Activated naive CD8-positive, alpha-beta T cell treated with anti-CD3 and anti-CD28 coated beads for 36 hours (primary cell): ENCODE measurements at regions not wholly inside any gene's neighbourhood (a gene's known extent, or its start where the extent isn't known, plus 50 kb on each side); places are given as distances from the start of the nearest gene placed in this dataset.
"Not testable (repeated sequence)": the region's sequence is repeated elsewhere in the genome, so short reads cannot be mapped to it uniquely, and the experiment has no call there.

Experiments
- DNase-seq: peaks from one replicate; pipeline ENCODE4 v3.0.0; 2021
- H3K27ac Mint-ChIP-seq: one replicate; pipeline ENCODE4 v1.8.0; 2022; ENCODE audit warnings: mild to moderate bottlenecking, moderate library complexity, mixed read lengths
- H3K27me3 Mint-ChIP-seq: one replicate; pipeline ENCODE4 v1.8.0; 2022; ENCODE audit warnings: mild to moderate bottlenecking, mixed read lengths
- H3K36me3 Mint-ChIP-seq: one replicate; pipeline ENCODE4 v1.8.0; 2021; ENCODE audit warnings: mild to moderate bottlenecking, mixed read lengths
- H3K4me1 Mint-ChIP-seq: one replicate; pipeline ENCODE4 v1.8.0; 2021; ENCODE audit warnings: mixed read lengths
- H3K4me3 Mint-ChIP-seq: one replicate; pipeline ENCODE4 v1.8.0; 2022; ENCODE audit warnings: mild to moderate bottlenecking, moderate library complexity, mixed read lengths
- H3K9me3 Mint-ChIP-seq: one replicate; pipeline ENCODE4 v1.8.0; 2022; ENCODE audit warnings: mixed read lengths

DNA sequence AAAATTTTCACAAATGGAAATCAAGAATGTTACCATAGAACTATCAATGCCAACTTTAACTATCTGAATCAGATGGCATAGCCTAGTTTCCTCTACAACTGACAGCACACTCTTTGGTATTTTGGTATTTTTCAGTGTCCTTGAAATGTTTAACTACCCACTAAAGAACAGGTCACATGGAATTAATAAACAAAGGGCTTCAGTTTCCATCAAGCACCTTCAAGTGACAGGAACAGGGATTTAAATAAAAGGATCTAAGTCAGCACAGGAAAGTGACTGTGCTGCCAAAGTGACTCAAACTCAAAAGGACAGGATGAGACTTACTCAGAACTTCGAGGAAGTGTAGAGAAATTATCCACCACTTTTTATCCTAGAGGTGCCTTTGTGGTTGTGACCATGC lies 117.2 kb downstream of the FAM72B start:
- H3K4me3 Mint-ChIP-seq, H3K9me3 Mint-ChIP-seq, DNase-seq, H3K4me1 Mint-ChIP-seq, H3K27ac Mint-ChIP-seq, H3K27me3 Mint-ChIP-seq, H3K36me3 Mint-ChIP-seq: not testable (repeated sequence)

DNA sequence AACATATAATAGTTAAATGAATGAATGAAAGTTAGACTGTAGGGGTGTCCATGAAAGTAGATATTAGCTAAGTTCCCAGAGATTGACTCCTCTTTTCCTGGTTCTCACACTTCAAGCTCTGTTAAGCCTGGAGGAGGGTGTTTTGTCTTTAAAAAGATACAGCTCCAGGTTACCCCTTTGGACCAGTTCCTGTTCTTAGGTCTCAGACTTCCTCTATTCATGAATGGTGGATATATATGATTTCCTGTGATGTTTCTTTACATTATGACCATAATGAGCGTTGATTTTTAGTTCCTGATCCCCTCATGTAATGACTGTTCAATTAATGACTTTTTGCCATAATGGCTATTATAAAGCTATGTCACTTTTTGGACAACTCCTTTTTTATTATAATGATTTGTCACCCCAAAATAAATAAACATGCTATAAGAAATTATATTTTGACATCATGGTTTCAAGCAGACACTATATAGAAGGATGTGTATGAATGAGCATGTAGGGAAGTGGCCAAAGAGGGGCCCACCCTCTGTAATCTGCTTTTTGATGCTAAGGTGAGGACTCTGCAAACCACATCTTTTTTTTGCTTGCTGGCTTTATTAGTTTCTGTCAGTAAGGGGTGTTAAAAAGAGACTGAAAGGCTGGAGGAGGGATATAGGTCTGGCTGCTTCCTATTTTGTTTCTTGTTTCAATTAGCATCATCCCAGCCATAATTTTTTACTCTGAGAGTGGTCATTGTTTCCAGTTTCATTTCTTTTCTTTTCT lies 115.2 kb downstream of the FAM72B start:
- H3K4me3 Mint-ChIP-seq, H3K27me3 Mint-ChIP-seq, DNase-seq, H3K4me1 Mint-ChIP-seq, H3K27ac Mint-ChIP-seq, H3K36me3 Mint-ChIP-seq, H3K9me3 Mint-ChIP-seq: not testable (repeated sequence)

DNA sequence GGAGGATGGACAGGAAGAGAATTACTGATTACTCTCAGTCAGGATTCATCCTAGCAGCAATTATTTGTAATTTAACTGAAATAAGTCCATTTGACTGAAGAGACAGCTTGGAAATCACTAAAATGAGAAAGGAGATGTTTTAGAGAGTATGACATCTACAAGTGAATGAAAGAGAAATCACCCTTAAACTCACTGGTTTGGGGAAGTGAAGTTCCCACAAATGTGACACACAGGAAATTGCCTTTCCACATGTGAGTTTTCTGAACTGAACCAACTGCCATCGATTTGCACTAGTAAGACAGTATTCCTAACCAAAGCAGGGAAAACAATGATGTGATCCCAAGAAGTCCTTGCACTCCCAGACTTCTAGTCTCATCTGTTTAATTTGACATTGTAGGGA lies 110.3 kb downstream of the FAM72B start:
- not testable (repeated sequence) for DNase-seq, H3K4me1 Mint-ChIP-seq, H3K27ac Mint-ChIP-seq, H3K4me3 Mint-ChIP-seq, H3K27me3 Mint-ChIP-seq, H3K9me3 Mint-ChIP-seq, H3K36me3 Mint-ChIP-seq

DNA sequence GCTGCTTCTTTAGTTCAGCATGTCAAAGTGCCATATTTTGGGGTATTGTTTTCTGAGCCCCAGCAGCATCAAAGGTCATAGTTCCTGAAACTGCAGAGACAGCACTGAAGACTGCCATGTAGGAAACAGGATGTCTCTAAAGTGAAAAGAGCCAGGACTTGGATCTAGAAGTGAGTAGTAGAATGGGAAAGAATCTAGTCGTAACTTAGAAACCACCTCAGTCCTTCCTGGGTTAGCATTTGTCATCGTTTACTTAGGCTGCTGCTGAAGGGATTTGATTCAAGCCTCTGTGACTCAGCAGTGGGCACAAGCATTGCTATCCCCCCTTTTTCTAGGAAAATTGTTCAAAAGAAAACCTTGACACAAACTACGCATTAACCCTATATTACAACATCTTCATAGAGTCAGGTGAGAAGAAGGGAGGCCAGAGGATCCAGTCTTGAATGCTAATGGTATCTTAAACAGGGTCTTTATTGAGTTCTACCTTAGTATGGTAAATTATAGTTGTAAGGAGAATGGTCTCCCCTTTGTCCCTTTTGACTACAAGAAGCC lies 108.8 kb downstream of the FAM72B start:
- not testable (repeated sequence) for H3K27me3 Mint-ChIP-seq, H3K27ac Mint-ChIP-seq, H3K9me3 Mint-ChIP-seq, H3K4me3 Mint-ChIP-seq, H3K36me3 Mint-ChIP-seq, DNase-seq
- H3K4me1 Mint-ChIP-seq, result peaks cover 14% of the 10 kb centered on the region

DNA sequence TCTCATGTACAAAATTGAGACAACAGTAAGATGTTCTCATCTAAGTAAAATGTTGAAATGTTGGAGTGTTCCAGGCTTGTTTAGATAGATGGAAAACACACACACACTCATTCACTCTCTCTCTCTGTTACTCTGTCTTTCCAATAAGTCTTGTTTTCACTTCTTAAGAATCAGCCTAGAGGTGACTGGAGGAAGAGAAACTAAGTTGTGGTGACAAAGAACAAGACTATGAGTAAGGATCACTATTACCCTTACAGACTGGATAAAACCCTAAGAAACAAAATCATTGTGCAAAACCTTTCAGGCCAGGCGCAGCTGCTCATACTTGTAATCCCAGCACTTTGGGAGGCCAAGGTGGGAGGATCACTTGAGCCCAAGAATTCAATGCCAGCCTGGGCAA lies 107.5 kb downstream of the FAM72B start:
- H3K27ac Mint-ChIP-seq, result peak overlapping the region; percentile 84

DNA sequence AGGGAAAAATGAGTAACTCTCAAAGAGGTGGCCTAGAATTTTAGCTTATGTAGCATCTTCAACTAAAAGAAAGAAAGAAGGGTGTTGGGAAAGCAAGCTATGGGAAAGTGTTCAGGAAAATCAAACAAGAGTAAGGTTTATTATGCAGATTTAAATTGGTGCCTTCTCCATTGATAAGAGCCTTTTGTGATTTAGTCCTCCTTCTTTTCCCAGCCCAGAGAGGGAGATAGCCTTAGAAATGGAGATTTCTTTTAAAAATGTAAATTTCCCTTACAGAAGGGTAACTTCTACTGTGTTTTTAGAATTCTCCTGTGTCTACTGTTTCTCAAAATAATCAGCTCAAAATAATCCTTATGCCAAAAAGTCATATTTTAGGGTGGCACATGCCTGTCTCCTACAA lies 104.5 kb downstream of the FAM72B start:
- peaks cover 20% of the 10 kb centered on the region for H3K4me1 Mint-ChIP-seq
- H3K4me3 Mint-ChIP-seq, DNase-seq, H3K36me3 Mint-ChIP-seq, H3K9me3 Mint-ChIP-seq, H3K27me3 Mint-ChIP-seq, H3K27ac Mint-ChIP-seq: not testable (repeated sequence)

More for the DNA sequence above, 107.5 kb downstream of the FAM72B start:
- not testable (repeated sequence) for H3K4me3 Mint-ChIP-seq, H3K9me3 Mint-ChIP-seq, H3K27me3 Mint-ChIP-seq, DNase-seq, H3K36me3 Mint-ChIP-seq
- peaks cover 20% of the 10 kb centered on the region for H3K4me1 Mint-ChIP-seq

DNA sequence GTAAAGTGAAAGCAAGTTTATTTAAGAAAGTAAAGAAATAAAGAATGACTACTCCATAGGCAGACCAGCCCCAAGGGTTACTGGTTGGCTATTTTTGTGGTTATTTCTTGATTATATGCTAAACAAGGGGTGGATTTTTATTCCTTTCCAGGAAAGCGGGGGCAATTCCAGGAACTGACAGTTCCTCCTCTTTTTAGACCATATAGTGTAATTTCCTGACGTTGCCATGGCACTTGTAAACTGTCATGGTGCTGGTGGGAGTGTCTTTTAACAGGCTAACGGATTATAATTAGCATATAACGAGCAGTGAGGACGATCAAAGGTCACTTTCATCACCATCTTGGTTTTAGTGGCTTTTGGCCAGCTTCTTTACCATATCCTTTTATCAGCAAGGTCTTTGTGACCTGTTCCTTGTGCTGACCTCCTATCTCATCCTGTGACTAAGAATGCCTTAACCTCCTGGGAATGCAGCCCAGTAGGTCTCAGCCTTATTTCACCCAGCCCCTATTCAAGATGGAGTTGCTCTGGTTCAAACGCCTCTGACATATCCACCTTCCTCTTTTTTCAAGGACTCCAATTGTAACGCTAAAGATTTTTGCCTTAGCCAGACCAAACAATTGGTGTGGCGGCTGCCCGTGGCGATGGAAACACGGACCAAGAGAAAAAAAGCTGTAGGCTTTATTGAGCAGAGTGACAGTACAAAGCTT lies 103.8 kb downstream of the FAM72B start:
- not testable (repeated sequence) for H3K36me3 Mint-ChIP-seq, H3K4me3 Mint-ChIP-seq, H3K9me3 Mint-ChIP-seq, H3K27me3 Mint-ChIP-seq, H3K27ac Mint-ChIP-seq
- DNase-seq, result peak; percentile 65
- H3K4me1 Mint-ChIP-seq, result peaks cover 20% of the 10 kb centered on the region

DNA sequence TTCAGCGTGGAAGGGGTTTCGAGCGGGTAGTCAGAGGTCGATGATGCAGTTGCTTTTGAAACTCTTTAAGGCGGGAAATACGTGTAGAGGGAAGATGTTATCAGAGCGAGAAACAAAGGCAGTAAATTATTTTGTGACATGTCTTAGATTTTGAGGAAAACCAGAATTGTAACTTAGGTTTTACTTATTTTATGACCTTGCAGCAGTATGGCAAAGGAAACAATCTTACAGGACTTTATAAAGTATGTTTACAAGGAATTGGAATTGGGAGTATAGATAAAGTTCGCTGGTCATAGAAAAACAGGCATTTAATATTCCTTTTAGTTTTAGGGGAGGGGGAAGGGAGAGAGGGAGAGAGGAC lies 103.3 kb downstream of the FAM72B start:
- not testable (repeated sequence) for H3K27me3 Mint-ChIP-seq, H3K4me3 Mint-ChIP-seq, DNase-seq, H3K36me3 Mint-ChIP-seq, H3K9me3 Mint-ChIP-seq, H3K27ac Mint-ChIP-seq
- peaks cover 18% of the 10 kb centered on the region for H3K4me1 Mint-ChIP-seq

DNA sequence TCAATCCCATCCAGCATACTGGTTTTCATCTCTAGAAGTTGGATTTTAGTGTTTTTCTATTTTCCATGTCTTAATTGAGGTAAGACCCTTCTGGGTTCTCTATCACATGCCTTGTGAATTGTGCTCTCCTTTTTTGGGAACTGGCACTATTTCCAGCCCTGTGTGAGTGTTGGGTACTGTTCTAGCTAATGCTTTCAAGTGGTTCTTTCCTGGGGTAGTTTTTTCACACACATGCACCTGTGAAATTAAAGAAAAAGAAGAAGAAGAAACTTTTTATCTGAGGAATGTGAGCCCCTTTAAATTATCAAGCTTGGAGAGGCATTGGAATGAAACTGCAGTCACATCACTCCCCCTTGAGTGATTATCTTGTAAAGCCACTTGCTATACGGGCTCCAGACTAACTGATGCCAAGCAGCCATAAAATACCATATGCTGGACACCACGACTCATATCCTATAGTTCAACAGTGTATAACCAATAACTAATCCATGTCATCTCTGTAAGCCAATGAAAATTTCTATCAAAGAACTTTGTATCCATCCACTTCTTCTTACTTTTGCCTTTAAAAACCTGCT lies 102.4 kb downstream of the FAM72B start:
- not testable (repeated sequence) for H3K27me3 Mint-ChIP-seq, H3K9me3 Mint-ChIP-seq, H3K4me3 Mint-ChIP-seq, H3K36me3 Mint-ChIP-seq, DNase-seq
- H3K27ac Mint-ChIP-seq, result peak overlapping the region; percentile 8
- peaks cover 18% of the 10 kb centered on the region for H3K4me1 Mint-ChIP-seq

DNA sequence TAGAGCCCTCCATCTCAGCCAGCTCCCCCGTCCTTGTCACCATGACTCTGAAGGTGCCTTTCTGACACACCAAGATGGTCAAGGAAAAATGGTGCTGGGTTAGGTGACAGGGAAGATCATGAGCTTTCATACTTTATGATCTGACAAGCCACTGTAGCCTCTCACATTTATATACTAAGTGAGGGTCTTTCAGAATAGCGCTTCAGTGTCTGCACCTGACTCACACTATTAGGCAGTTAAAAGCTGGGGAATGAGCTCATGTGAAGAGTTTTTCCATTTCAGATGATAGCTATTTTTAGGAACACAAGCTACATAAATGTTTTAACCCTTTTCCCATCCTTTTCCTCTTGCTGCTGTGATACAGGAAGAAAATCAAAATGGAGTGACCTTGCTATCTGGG lies 101.1 kb downstream of the FAM72B start:
- H3K27me3 Mint-ChIP-seq, H3K27ac Mint-ChIP-seq, DNase-seq, H3K9me3 Mint-ChIP-seq, H3K4me3 Mint-ChIP-seq, H3K36me3 Mint-ChIP-seq: not testable (repeated sequence)
- peaks cover 18% of the 10 kb centered on the region for H3K4me1 Mint-ChIP-seq

DNA sequence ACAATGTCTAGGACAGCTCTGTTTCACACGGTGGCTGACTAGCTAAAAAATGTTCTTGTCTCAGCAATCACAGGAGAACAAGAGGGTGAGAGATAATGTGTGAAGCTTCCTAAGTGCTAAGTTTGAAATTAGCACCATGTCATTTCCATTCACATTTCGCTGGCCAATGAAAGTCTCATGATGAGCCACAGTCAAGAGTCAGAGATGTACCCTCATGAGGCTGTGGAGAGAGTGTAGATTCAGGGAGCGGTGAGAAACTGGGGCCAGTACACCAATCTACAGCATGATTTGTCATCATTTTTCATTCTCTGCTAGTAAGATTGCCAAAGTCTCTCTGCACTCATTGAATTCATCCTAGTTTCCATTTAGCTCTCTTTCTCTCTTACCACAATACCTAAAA lies 97.9 kb downstream of the FAM72B start:
- DNase-seq, H3K4me3 Mint-ChIP-seq: not testable (repeated sequence)

DNA sequence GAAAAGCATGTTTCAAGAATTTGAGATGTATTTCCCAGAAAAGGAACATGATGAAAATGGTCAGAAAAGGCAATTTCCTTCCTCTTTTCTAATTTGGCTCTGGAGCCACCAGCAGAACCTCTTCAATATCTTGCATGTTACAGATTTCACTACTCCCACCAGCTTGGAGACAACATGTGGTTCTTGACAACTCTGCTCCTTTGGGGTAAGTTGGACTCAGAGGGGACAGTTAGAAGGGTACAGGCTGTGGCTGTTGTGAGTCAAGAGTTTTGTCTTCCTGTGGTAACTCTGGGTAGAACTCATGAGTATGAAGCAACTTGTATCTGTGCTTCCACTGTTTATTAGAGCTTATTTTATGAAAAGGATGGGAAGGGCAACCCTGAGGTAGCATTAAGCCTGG lies 96.9 kb downstream of the FAM72B start:
- not testable (repeated sequence) for H3K9me3 Mint-ChIP-seq, H3K4me1 Mint-ChIP-seq, H3K27me3 Mint-ChIP-seq, DNase-seq, H3K27ac Mint-ChIP-seq, H3K36me3 Mint-ChIP-seq, H3K4me3 Mint-ChIP-seq

More for the DNA sequence above, 97.9 kb downstream of the FAM72B start:
- H3K27ac Mint-ChIP-seq, H3K27me3 Mint-ChIP-seq, H3K36me3 Mint-ChIP-seq, H3K9me3 Mint-ChIP-seq, H3K4me1 Mint-ChIP-seq: not testable (repeated sequence)

DNA sequence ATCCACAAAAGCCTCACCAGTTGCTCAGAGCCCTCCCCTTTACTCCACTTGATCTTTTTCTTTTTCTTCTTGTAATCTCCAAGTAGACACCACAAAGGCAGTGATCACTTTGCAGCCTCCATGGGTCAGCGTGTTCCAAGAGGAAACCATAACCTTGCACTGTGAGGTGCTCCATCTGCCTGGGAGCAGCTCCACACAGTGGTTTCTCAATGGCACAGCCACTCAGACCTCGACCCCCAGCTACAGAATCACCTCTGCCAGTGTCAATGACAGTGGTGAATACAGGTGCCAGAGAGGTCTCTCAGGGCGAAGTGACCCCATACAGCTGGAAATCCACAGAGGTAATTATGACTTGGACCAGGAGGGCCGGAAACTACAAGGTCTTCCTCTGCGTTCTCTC lies 95.6 kb downstream of the FAM72B start:
- not testable (repeated sequence) for H3K4me3 Mint-ChIP-seq, H3K9me3 Mint-ChIP-seq, H3K27ac Mint-ChIP-seq, H3K4me1 Mint-ChIP-seq, DNase-seq, H3K36me3 Mint-ChIP-seq, H3K27me3 Mint-ChIP-seq

DNA sequence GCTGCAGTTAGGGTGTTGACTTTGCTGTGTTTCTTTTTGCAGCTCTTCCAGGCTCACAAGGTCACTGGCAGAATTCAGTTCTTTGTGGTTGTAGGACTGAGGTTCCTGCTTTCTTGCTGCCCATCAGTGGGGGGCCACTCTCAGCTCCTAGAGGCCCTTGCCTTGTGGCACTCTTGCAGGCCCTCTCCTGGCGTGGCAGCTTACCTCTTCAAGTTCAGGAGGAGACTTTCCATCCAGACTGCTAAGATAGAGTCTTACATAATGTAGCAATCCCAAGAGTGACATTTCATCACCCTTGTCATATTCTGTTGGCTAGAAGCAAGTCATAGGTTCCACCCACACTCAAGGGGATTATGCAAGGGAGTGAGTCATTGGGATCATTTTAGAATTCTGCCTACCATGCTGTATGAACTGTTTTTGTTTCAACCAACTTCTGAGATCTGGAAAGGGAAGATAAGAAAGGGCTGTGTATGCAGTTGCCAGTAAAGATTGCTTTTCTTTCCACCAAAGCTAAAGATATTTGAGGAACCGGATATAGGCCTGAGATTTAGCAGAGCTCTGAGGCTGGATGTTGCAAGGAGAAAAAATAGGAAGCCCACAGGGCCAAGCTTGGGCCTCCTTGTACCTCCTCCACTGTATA lies 91.7 kb downstream of the FAM72B start:
- not testable (repeated sequence) for H3K4me3 Mint-ChIP-seq, H3K36me3 Mint-ChIP-seq, H3K4me1 Mint-ChIP-seq, DNase-seq, H3K9me3 Mint-ChIP-seq, H3K27me3 Mint-ChIP-seq
- peak overlapping the region; percentile 62 for H3K27ac Mint-ChIP-seq

DNA sequence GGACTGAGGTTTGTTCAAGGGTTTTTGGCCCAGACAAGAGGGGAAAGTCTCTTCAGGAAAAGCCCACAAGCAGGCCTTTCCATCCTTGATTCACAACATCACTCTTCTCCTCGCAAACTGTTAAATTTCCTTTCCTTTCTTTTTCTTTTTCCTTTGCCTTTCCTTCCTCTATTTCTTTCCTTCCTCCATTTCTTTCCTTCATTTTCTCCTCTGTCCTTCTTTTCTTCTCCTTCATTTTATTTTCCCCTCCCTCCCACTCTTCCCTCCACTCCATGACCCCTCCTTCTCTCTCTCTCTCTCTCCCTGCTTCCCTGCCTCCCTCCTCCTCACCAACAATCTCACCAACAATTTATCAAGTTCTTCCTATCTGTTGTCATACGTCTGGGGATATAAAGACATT lies 89.1 kb downstream of the FAM72B start:
- not testable (repeated sequence) for H3K36me3 Mint-ChIP-seq, H3K27ac Mint-ChIP-seq, H3K4me3 Mint-ChIP-seq, H3K27me3 Mint-ChIP-seq, H3K4me1 Mint-ChIP-seq, DNase-seq, H3K9me3 Mint-ChIP-seq
